Esophagus squamous epithelium (tissue), 4 donors: ENCODE measurements at regions not wholly inside any gene's neighbourhood (a gene's known extent, or its start where the extent isn't known, plus 50 kb on each side); places are given as distances from the start of the nearest gene placed in this dataset.

Experiments
- CTCF ChIP-seq, 6 experiments: fragments of 450-650 bp in 4 of 6; fragments of 200-600 bp in 2 of 6; sonication (generic) in 2 of 6; IDR thresholded peaks; one replicate each; pipeline ENCODE4 v1.5.1; 2016 to 2019; ENCODE audit warnings: antibody characterized with exemption in 6 of 6, mild to moderate bottlenecking in 4 of 6, moderate library complexity in 4 of 6
- POLR2A ChIP-seq, 4 donors: fragments of 450-650 bp; IDR thresholded peaks; one replicate each; pipeline ENCODE4 v1.6.1; 2017; ENCODE audit warnings: antibody characterized with exemption in 4 of 4, mild to moderate bottlenecking in 4 of 4, moderate library complexity in 3 of 4

DNA sequence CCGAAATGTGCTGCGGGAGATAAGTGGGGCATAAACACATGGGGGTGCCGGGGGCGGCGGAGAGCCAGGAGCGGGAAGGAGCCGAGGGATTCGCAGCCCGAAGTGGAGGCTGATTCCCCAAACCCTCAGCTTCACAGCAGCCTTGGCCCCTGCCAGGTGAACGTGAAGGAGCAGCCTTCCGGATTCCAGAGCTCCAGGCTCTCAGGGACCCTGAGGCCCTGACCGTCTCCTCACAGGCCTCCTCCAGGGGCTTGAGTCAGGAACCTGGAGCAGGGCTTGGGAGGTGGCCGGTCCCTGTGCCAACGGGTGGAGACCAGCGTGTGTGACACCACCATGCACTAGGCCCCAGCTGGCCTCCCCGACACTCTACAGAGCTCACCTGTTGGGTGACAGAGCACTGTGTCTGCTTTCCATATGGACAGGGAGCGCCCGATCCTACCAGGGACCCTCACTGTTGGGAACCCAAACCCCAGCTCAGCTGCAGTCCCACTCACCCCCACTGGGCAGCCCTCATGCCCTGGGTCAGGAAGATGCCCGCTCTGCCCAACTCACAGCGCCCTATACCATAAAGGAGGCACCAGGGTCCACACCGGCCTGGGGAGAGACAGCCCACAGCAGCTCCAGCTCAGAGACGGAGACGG, 117.6 kb upstream of the OTOS start:
- no peak for TF ChIP-seq CTCF (IDR thresholded peaks at IDR 0.05)
- no peak for TF ChIP-seq POLR2A (IDR thresholded peaks at IDR 0.05)
